ENCODE measurements at regions not wholly inside any gene's neighbourhood (a gene's known extent, or its start where the extent isn't known, plus 50 kb on each side); places are given as distances from the start of the nearest gene placed in this dataset.

DNA sequence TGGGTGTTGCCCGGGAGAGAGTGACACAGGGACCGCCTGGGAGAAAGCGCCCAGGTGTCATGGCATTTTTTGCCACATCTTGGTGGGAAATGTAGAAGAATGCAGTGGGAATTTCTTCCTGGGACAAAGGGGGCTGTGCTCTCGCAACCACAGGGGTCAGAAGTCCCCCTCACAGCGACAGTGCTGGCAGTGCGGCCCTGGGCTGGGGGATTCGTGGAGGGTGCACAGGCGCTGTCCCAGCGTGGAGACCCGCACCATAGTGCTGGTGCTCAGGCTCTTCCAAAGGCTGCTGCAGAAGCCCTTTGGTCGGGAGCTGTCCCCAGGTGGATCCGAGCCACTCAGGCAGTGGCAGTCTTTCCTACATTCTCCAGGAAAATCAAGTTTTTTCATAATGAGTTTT lies 128.8 kb upstream of the SOX11 start:
- no peak for TF ChIP-seq CTCF (IDR thresholded peaks at IDR 0.05)
- no peak for TF ChIP-seq POLR2A (IDR thresholded peaks at IDR 0.05)

Data from lower leg skin (tissue), 3 donors.